Thoracic aorta (tissue), 2 donors: ENCODE measurements at regions not wholly inside any gene's neighbourhood (a gene's known extent, or its start where the extent isn't known, plus 50 kb on each side); places are given as distances from the start of the nearest gene placed in this dataset.

Experiments
- ATAC-seq: fragments of 150-250 bp; one replicate; pipeline ENCODE4 v1.8.0; 2017; ENCODE audit warnings: low read depth; ENCODE audit not compliant: insufficient number of reproducible peaks, low FRiP score
- DNase-seq: peaks from one replicate; pipeline ENCODE4 v3.0.0-alpha.2; 2020; ENCODE audit warnings: low spot score
- H3K27ac ChIP-seq, 2 donors: fragments of 200-600 bp; sonication (generic); 1 replicate in 1 of 2; 2 replicates in 1 of 2; pipeline ENCODE4 v1.5.1; 2016; ENCODE audit warnings: mild to moderate bottlenecking in 2 of 2, moderate library complexity in 2 of 2
- H3K27me3 ChIP-seq: fragments of 200-600 bp; sonication (generic); replicated peaks from 2 replicates; pipeline ENCODE4 v1.6.0; 2016; ENCODE audit warnings: mild to moderate bottlenecking; ENCODE audit not compliant: insufficient read depth
- H3K36me3 ChIP-seq: fragments of 200-600 bp; sonication (generic); one replicate; pipeline ENCODE4 v1.5.1; 2016
- H3K4me1 ChIP-seq, 2 donors: fragments of 200-600 bp; sonication (generic); 1 replicate in 1 of 2; 2 replicates in 1 of 2; pipeline versions ENCODE4 v1.5.1 to v1.6.0; 2016; ENCODE audit warnings: low read depth in 2 of 2, mild to moderate bottlenecking in 1 of 2; ENCODE audit not compliant: control insufficient read depth in 1 of 2
- H3K4me3 ChIP-seq: fragments of 200-600 bp; sonication (generic); 2 replicates; pipeline ENCODE4 v1.5.1; 2016; ENCODE audit warnings: mild to moderate bottlenecking
- H3K9me3 ChIP-seq: fragments of 200-600 bp; sonication (generic); 2 replicates; pipeline ENCODE4 v1.5.1; 2016
- TF ChIP-seq, protein P1 (sequence below): fragments of 200-600 bp; sonication (generic); IDR thresholded peaks from one replicate; pipeline ENCODE4 v1.5.1; 2019; ENCODE audit warnings: antibody characterized with exemption

- Histone ChIP-seq H3K4me3 (no peak overlapping the region), H3K9me3 (no peaks in the 10 kb centered on the region), H3K27ac (no peak overlapping the region), H3K36me3 (no peaks in the 10 kb centered on the region), H3K4me1 (no peaks in the 10 kb centered on the region), H3K27me3 (no peaks in the 10 kb centered on the region)
- no peak for ATAC-seq
- TF ChIP-seq, protein P1, sequence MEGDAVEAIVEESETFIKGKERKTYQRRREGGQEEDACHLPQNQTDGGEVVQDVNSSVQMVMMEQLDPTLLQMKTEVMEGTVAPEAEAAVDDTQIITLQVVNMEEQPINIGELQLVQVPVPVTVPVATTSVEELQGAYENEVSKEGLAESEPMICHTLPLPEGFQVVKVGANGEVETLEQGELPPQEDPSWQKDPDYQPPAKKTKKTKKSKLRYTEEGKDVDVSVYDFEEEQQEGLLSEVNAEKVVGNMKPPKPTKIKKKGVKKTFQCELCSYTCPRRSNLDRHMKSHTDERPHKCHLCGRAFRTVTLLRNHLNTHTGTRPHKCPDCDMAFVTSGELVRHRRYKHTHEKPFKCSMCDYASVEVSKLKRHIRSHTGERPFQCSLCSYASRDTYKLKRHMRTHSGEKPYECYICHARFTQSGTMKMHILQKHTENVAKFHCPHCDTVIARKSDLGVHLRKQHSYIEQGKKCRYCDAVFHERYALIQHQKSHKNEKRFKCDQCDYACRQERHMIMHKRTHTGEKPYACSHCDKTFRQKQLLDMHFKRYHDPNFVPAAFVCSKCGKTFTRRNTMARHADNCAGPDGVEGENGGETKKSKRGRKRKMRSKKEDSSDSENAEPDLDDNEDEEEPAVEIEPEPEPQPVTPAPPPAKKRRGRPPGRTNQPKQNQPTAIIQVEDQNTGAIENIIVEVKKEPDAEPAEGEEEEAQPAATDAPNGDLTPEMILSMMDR, result no peak
- DNase-seq, result no peak
These were observed 190.1 kb downstream of the CDCA7 start for GRCh38 chr2:173544641-173545363.

DNA sequence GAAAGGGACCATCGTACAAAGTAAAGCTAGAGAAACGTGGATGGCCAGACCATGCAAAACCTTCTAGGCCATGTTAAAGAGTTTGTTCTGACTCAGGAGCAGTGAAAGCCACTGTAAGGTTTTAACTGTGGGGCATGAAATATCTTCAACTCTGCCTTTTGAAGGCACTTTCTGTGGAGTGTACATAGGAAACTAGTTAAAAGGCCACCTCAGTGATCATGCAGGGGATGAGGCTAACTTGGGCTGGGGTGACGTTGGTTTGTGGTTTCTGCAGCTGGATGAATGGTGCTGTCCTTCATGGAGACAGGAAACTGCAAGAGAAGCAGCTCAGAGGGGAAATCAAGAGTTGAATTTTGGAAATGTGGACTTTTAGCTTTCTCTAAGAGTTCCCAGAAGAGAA lies 190.7 kb downstream of the CDCA7 start:
- TF ChIP-seq, protein P1, result no peak
- ATAC-seq (no peak), DNase-seq (no peak)

DNA sequence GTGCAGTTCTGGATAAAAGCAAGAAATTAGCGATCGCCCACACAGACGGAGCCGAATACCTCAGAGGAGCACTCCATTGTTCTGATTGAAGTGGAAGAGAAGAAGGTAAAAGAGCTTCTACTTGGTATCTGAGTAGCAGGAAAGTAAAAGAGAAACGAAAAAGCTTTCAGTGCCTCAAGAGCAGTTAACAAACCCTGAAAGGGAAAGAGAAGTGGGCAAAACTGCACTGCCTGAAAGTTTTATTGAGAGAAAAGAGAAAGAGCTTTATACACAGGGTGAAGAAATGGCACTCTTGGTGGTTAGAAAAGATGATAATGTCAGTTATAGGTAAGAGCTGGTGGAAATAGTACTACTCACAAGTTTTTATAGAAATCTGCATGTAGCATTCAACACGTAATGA lies 192.8 kb downstream of the CDCA7 start:
- Histone ChIP-seq H3K27ac (no peak overlapping the region), H3K4me3 (no peak overlapping the region), H3K9me3 (no peaks in the 10 kb centered on the region), H3K27me3 (no peaks in the 10 kb centered on the region), H3K4me1 (no peaks in the 10 kb centered on the region), H3K36me3 (no peaks in the 10 kb centered on the region)
- no peak for DNase-seq
- ATAC-seq, result no peak
- TF ChIP-seq, protein P1, result no peak

More for the DNA sequence above, 190.7 kb downstream of the CDCA7 start:
- Histone ChIP-seq H3K9me3 (no peaks in the 10 kb centered on the region), H3K4me3 (no peak overlapping the region), H3K27ac (no peak overlapping the region), H3K27me3 (no peaks in the 10 kb centered on the region), H3K4me1 (no peaks in the 10 kb centered on the region), H3K36me3 (no peaks in the 10 kb centered on the region)

DNA sequence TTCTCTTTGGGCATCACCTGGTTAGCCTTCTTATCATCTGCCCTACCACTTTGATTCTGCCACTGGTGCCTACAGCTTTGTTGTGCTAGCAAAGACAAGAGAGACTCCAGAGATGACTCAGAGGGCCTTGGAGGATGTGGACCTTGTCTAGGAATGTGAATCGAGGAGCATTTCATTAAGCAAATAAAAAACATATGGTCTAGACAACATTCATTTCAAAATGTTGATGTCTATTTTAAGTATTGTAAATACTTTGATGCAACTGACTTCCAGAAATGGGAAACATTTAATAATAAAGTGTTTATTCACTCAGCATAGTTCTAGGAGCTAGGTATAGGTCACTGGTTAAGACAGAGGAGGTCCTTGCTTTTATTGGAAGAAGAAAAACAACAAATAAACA lies 195.5 kb downstream of the CDCA7 start:
- TF ChIP-seq, protein P1, result no peak
- Histone ChIP-seq H3K4me3 (no peak overlapping the region), H3K9me3 (no peaks in the 10 kb centered on the region), H3K4me1 (no peaks in the 10 kb centered on the region), H3K27me3 (no peaks in the 10 kb centered on the region), H3K27ac (no peak overlapping the region), H3K36me3 (no peaks in the 10 kb centered on the region)
- no peak for DNase-seq
- ATAC-seq, result no peak

- DNase-seq (no peak), ATAC-seq (no peak)
- Histone ChIP-seq H3K27ac (no peak overlapping the region), H3K4me3 (no peak overlapping the region), H3K4me1 (peaks cover 5 to 16% of the 10 kb centered on the region in 2 donors), H3K36me3 (no peaks in the 10 kb centered on the region), H3K27me3 (no peaks in the 10 kb centered on the region), H3K9me3 (no peaks in the 10 kb centered on the region)
- TF ChIP-seq, protein P1, result no peak
These were observed 197.9 kb downstream of the CDCA7 start for GRCh38 chr2:173552531-173552930.
